HEK293 (cell line): ENCODE measurements at regions not wholly inside any gene's neighbourhood (a gene's known extent, or its start where the extent isn't known, plus 50 kb on each side); places are given as distances from the start of the nearest gene placed in this dataset.

Experiments
- CTCF ChIP-seq: fragments of 450-650 bp; formaldehyde crosslinking; IDR thresholded peaks from 2 replicates; pipeline ENCODE4 v1.5.1; 2016; ENCODE audit warnings: missing biosample characterization, missing genetic modification characterization
- YY1 ChIP-seq: fragments of 450-650 bp; formaldehyde crosslinking; IDR thresholded peaks from 2 replicates; pipeline ENCODE4 v1.5.1; 2018; ENCODE audit warnings: missing biosample characterization, missing genetic modification characterization
- ZFHX2 ChIP-seq: fragments of 450-650 bp; formaldehyde crosslinking; conservative IDR thresholded peaks from 2 replicates; pipeline ENCODE4 v1.5.1; 2016; ENCODE audit warnings: missing biosample characterization, missing genetic modification characterization
- ZNF18 ChIP-seq: fragments of 450-650 bp; formaldehyde crosslinking; IDR thresholded peaks from 2 replicates; pipeline ENCODE4 v1.5.1; 2016; ENCODE audit warnings: missing biosample characterization, missing genetic modification characterization
- ZNF37A ChIP-seq: fragments of 450-650 bp; IDR thresholded peaks from 2 replicates; pipeline ENCODE4 v1.5.1; 2018; ENCODE audit warnings: missing biosample characterization, missing genetic modification characterization
- ZNF629 ChIP-seq: fragments of 450-650 bp; formaldehyde crosslinking; IDR thresholded peaks from 2 replicates; pipeline ENCODE4 v1.5.1; 2017; ENCODE audit warnings: missing biosample characterization, missing genetic modification characterization
- ZNF664 ChIP-seq: fragments of 450-650 bp; formaldehyde crosslinking; IDR thresholded peaks from 2 replicates; pipeline ENCODE4 v1.5.1; 2016; ENCODE audit warnings: missing biosample characterization, missing genetic modification characterization
- ZSCAN16 ChIP-seq: fragments of 450-650 bp; formaldehyde crosslinking; IDR thresholded peaks from 2 replicates; pipeline ENCODE4 v1.5.1; 2016; ENCODE audit warnings: missing biosample characterization, missing genetic modification characterization
- TF ChIP-seq, protein P1 (sequence below): fragments of 450-650 bp; formaldehyde crosslinking; IDR thresholded peaks from 2 replicates; pipeline ENCODE4 v1.5.1; 2016; ENCODE audit warnings: missing biosample characterization, missing genetic modification characterization

- TF ChIP-seq CTCF (tag by site-specific recombination) (peak; percentile 29; the same call in 1 of the 2 replicates), ZFHX2 (tag by site-specific recombination) (no peak), ZNF37A (no peak), ZSCAN16 (tag by site-specific recombination) (no peak), YY1 (no peak), ZNF629 (tag by site-specific recombination) (no peak), ZNF18 (tag by site-specific recombination) (no peak), ZNF664 (tag by site-specific recombination) (no peak)
- TF ChIP-seq, protein P1, sequence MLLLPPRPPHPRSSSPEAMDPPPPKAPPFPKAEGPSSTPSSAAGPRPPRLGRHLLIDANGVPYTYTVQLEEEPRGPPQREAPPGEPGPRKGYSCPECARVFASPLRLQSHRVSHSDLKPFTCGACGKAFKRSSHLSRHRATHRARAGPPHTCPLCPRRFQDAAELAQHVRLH (tag by site-specific recombination) = no peak
Measured at GRCh38 chr7:112550468-112551060, 69.8 kb downstream of the LSMEM1 start.
